Epithelial cell of esophagus (primary cell): ENCODE measurements at regions not wholly inside any gene's neighbourhood (a gene's known extent, or its start where the extent isn't known, plus 50 kb on each side); places are given as distances from the start of the nearest gene placed in this dataset.

ENCODE experiments used
- DNase-seq: peaks from one replicate; pipeline ENCODE4 v3.0.0; 2010; ENCODE audit warnings: low read depth
- H3K4me3 ChIP-seq: 2 replicates; pipeline ENCODE4 v1.5.1; 2011; ENCODE audit warnings: mild to moderate bottlenecking, low read length, control low read depth
- TF ChIP-seq, protein P1 (sequence below): IDR thresholded peaks from 2 replicates; pipeline ENCODE4 v1.5.1; 2011; ENCODE audit warnings: low read depth, mild to moderate bottlenecking, low read length, control low read depth, inconsistent platforms; ENCODE audit not compliant: insufficient read depth; ENCODE audit errors: missing control alignments

- no peak overlapping the region for H3K4me3 ChIP-seq
- DNase-seq, result no peak
- TF ChIP-seq, protein P1, sequence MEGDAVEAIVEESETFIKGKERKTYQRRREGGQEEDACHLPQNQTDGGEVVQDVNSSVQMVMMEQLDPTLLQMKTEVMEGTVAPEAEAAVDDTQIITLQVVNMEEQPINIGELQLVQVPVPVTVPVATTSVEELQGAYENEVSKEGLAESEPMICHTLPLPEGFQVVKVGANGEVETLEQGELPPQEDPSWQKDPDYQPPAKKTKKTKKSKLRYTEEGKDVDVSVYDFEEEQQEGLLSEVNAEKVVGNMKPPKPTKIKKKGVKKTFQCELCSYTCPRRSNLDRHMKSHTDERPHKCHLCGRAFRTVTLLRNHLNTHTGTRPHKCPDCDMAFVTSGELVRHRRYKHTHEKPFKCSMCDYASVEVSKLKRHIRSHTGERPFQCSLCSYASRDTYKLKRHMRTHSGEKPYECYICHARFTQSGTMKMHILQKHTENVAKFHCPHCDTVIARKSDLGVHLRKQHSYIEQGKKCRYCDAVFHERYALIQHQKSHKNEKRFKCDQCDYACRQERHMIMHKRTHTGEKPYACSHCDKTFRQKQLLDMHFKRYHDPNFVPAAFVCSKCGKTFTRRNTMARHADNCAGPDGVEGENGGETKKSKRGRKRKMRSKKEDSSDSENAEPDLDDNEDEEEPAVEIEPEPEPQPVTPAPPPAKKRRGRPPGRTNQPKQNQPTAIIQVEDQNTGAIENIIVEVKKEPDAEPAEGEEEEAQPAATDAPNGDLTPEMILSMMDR, result no peak
Measured at GRCh38 chr2:209351636-209352035, 72.2 kb upstream of the MAP2 start.

DNA sequence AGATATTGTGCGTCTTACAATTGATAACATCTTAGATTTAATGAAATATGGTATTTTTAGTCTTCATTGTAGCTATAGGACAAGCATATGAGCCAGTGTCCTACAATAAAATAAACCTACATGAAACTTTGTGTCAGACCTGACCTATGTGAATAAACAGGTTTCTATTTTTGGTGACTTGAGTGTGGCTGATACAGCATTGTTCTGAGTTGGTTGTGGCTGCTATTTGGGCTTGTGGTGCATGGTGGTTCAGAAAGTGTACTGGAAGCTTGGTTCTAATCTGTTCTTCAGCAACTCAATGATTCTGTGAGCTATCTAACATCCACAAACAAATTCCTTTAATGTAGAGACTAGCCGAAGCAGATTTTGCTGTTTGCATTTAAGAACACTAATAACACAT, 64.9 kb upstream of the MAP2 start:
- H3K4me3 ChIP-seq, result no peak overlapping the region
- DNase-seq, result no peak
- TF ChIP-seq, protein P1, result no peak

- DNase-seq, result peak; percentile 29
- no peak overlapping the region for H3K4me3 ChIP-seq
- TF ChIP-seq, protein P1, result no peak
Measured at GRCh38 chr2:209367075-209367747, 56.6 kb upstream of the MAP2 start.

DNA sequence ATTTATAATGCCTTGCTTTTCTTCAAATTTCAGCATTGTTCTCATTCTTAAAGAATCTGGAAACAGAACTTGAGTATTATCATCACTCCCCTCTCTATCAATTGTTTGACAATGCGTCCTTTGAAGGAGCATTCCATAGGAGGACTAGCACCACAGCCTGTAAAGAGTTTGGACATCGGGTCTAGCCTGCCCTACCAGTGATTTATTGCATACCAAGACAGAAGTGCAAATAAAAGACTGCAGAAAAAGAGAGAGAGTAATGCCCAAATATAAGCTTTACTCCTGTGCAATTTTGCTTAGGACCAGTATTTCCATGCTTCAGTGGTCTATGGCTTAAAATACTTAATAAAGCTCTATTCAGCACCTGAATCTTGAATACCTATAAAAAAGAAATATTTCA, 55.4 kb upstream of the MAP2 start:
- TF ChIP-seq, protein P1, result no peak
- DNase-seq, result no peak
- no peak overlapping the region for H3K4me3 ChIP-seq

- TF ChIP-seq, protein P1, result no peak
Measured at GRCh38 chr2:209368914-209369313, 54.9 kb upstream of the MAP2 start.

DNA sequence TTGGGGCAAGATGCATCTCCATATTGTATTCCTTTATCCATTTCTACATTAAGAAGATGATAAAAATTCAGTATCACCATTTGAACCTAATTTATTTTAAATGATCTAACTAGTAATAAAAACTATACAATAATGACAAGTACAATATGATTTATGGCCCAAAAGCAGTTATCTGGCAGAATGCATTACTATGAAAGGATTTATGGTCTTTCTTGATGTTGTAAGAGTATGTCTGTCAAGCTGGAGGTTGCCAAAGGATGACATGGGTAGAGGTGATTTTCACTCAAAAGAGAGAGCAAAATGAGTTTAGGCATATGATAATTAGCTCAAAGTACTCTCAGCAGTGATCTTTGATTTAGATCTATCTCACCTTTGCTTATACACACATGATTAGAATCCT, 54.2 kb upstream of the MAP2 start:
- no peak for DNase-seq
- no peak overlapping the region for H3K4me3 ChIP-seq
- TF ChIP-seq, protein P1, result no peak

More at GRCh38 chr2:209368914-209369313, 54.9 kb upstream of the MAP2 start:
- no peak overlapping the region for H3K4me3 ChIP-seq
- peak; percentile 99 for DNase-seq

DNA sequence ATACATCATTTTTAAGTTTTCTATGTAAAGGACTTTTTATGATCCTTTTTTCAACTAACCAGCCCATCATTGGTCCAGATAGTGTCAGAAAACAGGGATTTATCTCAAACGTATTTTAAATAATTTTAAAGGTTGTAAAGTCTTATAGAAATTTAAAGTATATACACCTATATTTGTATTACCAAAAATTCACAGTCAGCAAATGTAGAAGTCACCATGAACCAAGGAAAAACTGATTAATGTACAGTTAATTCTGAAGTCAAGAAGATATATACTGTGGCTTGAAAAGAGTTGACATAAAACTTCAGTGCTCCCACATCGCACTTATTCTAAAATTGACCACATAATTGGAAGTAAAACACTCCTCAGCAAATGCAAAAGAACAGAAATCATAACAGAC, 52.4 kb upstream of the MAP2 start:
- TF ChIP-seq, protein P1, result no peak
- no peak overlapping the region for H3K4me3 ChIP-seq
- no peak for DNase-seq
